ENCODE measurements at regions not wholly inside any gene's neighbourhood (a gene's known extent, or its start where the extent isn't known, plus 50 kb on each side); places are given as distances from the start of the nearest gene placed in this dataset.
"Not testable (repeated sequence)": the region's sequence is repeated elsewhere in the genome, so short reads cannot be mapped to it uniquely, and the experiment has no call there.

GRCh38 chr10:20486791-20487190 lies 410.3 kb downstream of the NEBL start:
- Mint-ChIP-seq H3K36me3 (peaks cover 3% of the 10 kb centered on the region), H3K27me3 (no peaks in the 10 kb centered on the region), H3K4me1 (ENCODE audit: low read depth in 2 of 2) (peaks cover under 1 to 1% of the 10 kb centered on the region in 2 donors), H3K9me3 (peaks cover under 1% of the 10 kb centered on the region), H3K27ac (no peak overlapping the region), H3K4me3 (no peak overlapping the region)
- DNase-seq (ENCODE audit: low spot score) (no peak), ATAC-seq (no peak)

DNA sequence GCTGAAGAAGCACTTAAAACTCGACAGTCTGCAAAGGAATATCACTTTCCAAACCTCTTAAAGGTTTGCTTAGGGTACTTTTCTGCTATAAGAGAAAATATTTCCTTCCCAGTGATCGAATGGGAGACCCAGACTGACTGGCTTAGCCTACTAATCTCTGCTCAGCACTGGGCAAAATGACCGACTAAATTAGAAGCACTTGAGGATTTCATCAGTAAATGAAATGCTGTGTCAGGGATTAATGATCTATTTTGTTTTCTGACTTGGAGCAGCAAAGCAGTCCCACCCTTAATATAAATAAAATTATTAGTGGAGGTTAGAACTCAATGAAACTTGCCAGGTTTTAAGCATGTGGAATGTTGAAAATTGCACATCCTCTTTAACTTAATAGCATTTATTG lies 411.6 kb downstream of the NEBL start:
- DNase-seq (ENCODE audit: low spot score) (no peak), ATAC-seq (no peak)
- Mint-ChIP-seq H3K36me3 (peaks cover 5% of the 10 kb centered on the region), H3K27ac (peak overlapping the region in 1 of 2 donors; percentile 12), H3K27me3 (no peaks in the 10 kb centered on the region), H3K4me1 (ENCODE audit: low read depth in 2 of 2) (peaks cover 6 to 8% of the 10 kb centered on the region in 2 donors), H3K4me3 (no peak overlapping the region), H3K9me3 (peaks cover 2% of the 10 kb centered on the region)

DNA sequence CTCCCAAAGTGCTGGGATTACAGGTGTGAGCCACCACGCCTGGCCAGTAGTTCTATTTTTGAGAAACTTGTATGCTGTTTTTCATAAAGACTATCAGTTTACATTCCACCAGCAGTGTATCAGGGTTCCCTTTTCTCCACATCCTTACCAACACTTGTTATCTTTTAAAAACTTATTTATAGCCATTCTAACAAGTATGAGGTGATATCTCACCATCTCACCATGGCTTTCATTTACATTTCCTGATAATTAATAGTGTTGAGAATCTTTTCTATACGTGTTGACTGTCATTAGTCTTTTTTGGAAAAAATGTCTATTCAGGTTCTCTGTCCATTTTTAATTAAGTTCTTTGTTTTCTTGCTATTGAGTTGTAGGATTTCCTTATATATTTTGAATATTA lies 416.1 kb downstream of the NEBL start:
- H3K4me1 Mint-ChIP-seq (ENCODE audit: low read depth in 2 of 2) = peaks cover 6 to 8% of the 10 kb centered on the region in 2 donors
- H3K4me3 Mint-ChIP-seq = no peak overlapping the region
- DNase-seq (ENCODE audit: low spot score) (no peak), ATAC-seq (no peak)
- peaks cover 5% of the 10 kb centered on the region for H3K36me3 Mint-ChIP-seq
- no peak overlapping the region for H3K27ac Mint-ChIP-seq
- H3K27me3 Mint-ChIP-seq = no peaks in the 10 kb centered on the region
- H3K9me3 Mint-ChIP-seq = peaks cover 7% of the 10 kb centered on the region

DNA sequence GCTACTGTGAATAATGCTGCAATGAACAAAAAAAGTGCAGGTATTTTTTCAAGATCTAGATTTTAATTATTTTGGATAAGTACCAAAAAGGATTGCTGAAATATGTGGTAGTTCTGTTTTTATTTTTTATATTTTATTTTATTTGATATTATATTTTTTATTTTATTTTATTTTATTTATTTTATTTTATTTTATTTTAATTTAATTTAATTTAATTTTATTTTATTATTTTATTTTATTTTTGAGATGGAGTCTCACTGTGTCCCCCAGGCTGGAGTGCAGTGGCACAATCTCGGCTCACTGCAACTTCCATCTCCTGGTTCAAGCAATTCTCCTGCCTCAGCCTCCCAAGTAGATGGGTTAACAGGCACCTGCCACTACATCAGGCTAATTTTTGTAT lies 416.5 kb downstream of the NEBL start:
- H3K27ac Mint-ChIP-seq; H3K27me3 Mint-ChIP-seq; DNase-seq (ENCODE audit: low spot score): not testable (repeated sequence)

GRCh38 chr10:20474064-20474463 lies 423.0 kb downstream of the NEBL start:
- no peak for DNase-seq (ENCODE audit: low spot score)
- Mint-ChIP-seq H3K9me3 (peaks cover 4% of the 10 kb centered on the region), H3K4me1 (ENCODE audit: low read depth in 2 of 2) (peaks cover 10 to 14% of the 10 kb centered on the region in 2 donors), H3K27me3 (no peaks in the 10 kb centered on the region), H3K27ac (peak overlapping the region in 1 of 2 donors; percentile 55), H3K4me3 (peak overlapping the region; percentile 43), H3K36me3 (no peaks in the 10 kb centered on the region)
- peak in 1 of 2 donors; percentile 69 for ATAC-seq

More for the DNA sequence above, 416.5 kb downstream of the NEBL start:
- not testable (repeated sequence) for H3K4me1 Mint-ChIP-seq (ENCODE audit: low read depth in 2 of 2); ATAC-seq; H3K9me3 Mint-ChIP-seq; H3K36me3 Mint-ChIP-seq; H3K4me3 Mint-ChIP-seq

DNA sequence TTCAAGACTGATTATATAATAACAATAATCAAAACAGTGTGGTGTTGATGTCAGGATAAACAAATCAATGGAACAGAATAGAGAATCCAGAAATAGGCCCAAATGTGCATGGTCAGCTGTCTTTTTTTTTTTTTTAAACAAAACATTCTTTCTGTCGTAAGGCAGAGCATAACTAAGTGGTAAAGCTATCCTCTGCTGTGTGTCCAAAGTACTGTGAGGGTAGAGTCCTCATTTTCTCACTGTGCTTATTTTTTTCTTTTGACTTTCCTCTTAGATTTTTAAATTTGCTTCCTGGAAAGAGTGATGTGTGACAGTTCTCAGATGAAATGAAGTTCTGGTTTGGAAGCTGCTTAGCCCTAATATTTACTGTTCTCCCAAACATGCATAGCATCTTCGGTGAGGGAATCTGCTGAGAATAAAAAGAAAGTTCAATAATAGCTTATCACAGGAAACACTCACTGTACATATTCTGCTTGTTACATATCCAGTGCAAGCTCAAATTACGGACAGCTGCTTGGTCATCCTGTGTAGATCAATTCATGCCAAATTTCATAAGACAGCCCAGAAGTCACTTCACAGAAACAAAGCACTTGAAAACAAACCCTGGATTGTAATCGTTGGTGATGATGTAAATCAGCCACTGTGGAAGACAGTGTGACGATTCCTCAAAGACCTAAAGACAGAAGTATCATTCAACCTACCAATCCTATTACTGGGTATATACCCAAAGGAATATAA lies 423.9 kb downstream of the NEBL start:
- Mint-ChIP-seq H3K4me3 (peak overlapping the region; percentile 43), H3K27ac (peak overlapping the region; percentile 19 to 55), H3K36me3 (no peaks in the 10 kb centered on the region), H3K9me3 (peaks cover 4% of the 10 kb centered on the region), H3K4me1 (ENCODE audit: low read depth in 2 of 2) (peaks cover 10 to 14% of the 10 kb centered on the region in 2 donors), H3K27me3 (no peaks in the 10 kb centered on the region)
- DNase-seq (ENCODE audit: low spot score) (no peak), ATAC-seq (no peak)

GRCh38 chr10:20466731-20467130 lies 430.4 kb downstream of the NEBL start:
- H3K27ac Mint-ChIP-seq = no peak overlapping the region
- H3K36me3 Mint-ChIP-seq = peaks cover 16% of the 10 kb centered on the region
- H3K9me3 Mint-ChIP-seq = peaks cover 11% of the 10 kb centered on the region
- H3K4me3 Mint-ChIP-seq = no peak overlapping the region
- H3K27me3 Mint-ChIP-seq = no peaks in the 10 kb centered on the region
- ATAC-seq (no peak), DNase-seq (ENCODE audit: low spot score) (no peak)
- no peaks in the 10 kb centered on the region for H3K4me1 Mint-ChIP-seq (ENCODE audit: low read depth in 2 of 2)

DNA sequence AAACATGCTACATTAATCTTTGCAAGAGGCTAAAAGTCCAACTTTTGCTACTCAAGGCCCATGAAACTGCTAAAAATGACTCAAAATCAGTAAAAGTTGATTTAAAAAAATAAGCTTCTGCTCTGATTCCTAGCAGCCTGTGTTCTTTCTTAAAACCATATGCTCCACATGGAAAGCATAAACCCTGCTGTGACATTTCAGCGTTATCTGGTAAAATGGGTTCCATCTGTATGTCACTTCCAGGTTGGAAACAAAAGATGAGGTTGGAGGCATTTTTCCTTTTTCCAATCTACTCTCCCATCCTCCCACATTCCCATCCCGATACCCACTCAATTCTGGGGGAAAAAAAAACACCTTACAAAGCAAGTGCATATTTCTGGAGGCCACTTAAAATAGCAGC lies 439.5 kb downstream of the NEBL start:
- ATAC-seq (no peak), DNase-seq (ENCODE audit: low spot score) (no peak)
- Mint-ChIP-seq H3K9me3 (peaks cover 8% of the 10 kb centered on the region), H3K27ac (no peak overlapping the region), H3K4me3 (no peak overlapping the region), H3K36me3 (peaks cover 5% of the 10 kb centered on the region), H3K27me3 (no peaks in the 10 kb centered on the region), H3K4me1 (ENCODE audit: low read depth in 2 of 2) (peaks cover 5% of the 10 kb centered on the region in 2 donors)

DNA sequence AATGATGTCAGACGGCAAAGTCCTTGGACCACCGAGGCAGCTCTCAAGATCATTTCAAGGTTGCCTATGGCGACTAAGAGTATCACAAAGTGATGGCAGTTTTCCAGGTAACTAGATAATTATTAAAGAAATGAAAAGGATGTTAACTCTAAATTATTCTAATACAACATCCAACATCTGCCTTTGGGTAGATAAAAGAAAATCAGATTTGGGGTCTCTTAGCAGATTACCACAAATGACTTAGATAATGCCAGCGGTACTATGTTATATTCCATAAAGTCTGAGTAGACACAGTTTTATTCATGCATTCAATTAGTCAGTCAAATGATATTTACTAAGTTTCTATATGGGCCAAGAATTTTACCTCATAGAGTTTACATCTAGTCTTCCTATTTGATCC lies 441.3 kb downstream of the NEBL start:
- Mint-ChIP-seq H3K4me3 (no peak overlapping the region), H3K9me3 (peaks cover 3% of the 10 kb centered on the region), H3K4me1 (ENCODE audit: low read depth in 2 of 2) (peaks cover 5% of the 10 kb centered on the region in 2 donors), H3K36me3 (no peaks in the 10 kb centered on the region), H3K27ac (no peak overlapping the region), H3K27me3 (no peaks in the 10 kb centered on the region)
- no peak for DNase-seq (ENCODE audit: low spot score)
- ATAC-seq = no peak

GRCh38 chr10:20454331-20454730 lies 442.8 kb downstream of the NEBL start:
- ATAC-seq (no peak), DNase-seq (ENCODE audit: low spot score) (no peak)
- no peaks in the 10 kb centered on the region for H3K27me3 Mint-ChIP-seq
- no peak overlapping the region for H3K27ac Mint-ChIP-seq
- no peak overlapping the region for H3K4me3 Mint-ChIP-seq
- peaks cover 5% of the 10 kb centered on the region in 2 donors for H3K4me1 Mint-ChIP-seq (ENCODE audit: low read depth in 2 of 2)
- no peaks in the 10 kb centered on the region for H3K36me3 Mint-ChIP-seq
- H3K9me3 Mint-ChIP-seq = no peaks in the 10 kb centered on the region

- Mint-ChIP-seq H3K27me3 (no peaks in the 10 kb centered on the region), H3K4me1 (ENCODE audit: low read depth in 2 of 2) (peaks cover 9 to 10% of the 10 kb centered on the region in 2 donors), H3K36me3 (peaks cover 4% of the 10 kb centered on the region), H3K4me3 (no peak overlapping the region), H3K27ac (no peak overlapping the region), H3K9me3 (no peaks in the 10 kb centered on the region)
- DNase-seq (ENCODE audit: low spot score) (no peak), ATAC-seq (no peak)
Measured at GRCh38 chr10:20446561-20447193, 450.4 kb downstream of the NEBL start.

GRCh38 chr10:20443094-20443493 lies 454.0 kb downstream of the NEBL start:
- H3K4me3 Mint-ChIP-seq = no peak overlapping the region
- H3K9me3 Mint-ChIP-seq = peaks cover 4% of the 10 kb centered on the region
- DNase-seq (ENCODE audit: low spot score) (no peak), ATAC-seq (no peak)
- H3K27me3 Mint-ChIP-seq = peaks cover 0 to 4% of the 10 kb centered on the region in 2 donors
- no peak overlapping the region for H3K27ac Mint-ChIP-seq
- peaks cover 25% of the 10 kb centered on the region for H3K36me3 Mint-ChIP-seq
- peaks cover 9 to 10% of the 10 kb centered on the region in 2 donors for H3K4me1 Mint-ChIP-seq (ENCODE audit: low read depth in 2 of 2)

DNA sequence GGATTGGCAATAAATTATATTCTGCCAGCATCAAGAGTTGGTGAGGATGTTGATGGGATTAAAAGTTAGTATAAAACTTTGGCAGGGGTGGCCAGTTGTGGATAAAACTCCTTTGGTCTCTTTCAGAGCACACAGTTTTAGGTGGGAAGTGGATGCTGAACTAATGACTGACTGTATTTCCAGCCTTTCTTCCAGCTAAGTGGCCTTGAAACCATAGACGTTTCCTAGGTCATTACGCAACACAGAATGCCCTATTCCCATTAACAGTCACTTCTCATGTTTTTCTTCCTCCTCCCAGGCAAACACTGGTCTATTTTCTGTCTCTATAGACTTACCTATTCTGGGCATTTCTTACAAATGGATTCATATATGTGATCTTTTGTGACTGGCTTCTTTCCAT lies 467.4 kb downstream of the NEBL start:
- no peak overlapping the region for H3K4me3 Mint-ChIP-seq
- ATAC-seq (no peak), DNase-seq (ENCODE audit: low spot score) (no peak)
- peaks cover 5% of the 10 kb centered on the region for H3K9me3 Mint-ChIP-seq
- peaks cover 0 to under 1% of the 10 kb centered on the region in 2 donors for H3K27me3 Mint-ChIP-seq
- H3K4me1 Mint-ChIP-seq (ENCODE audit: low read depth in 2 of 2) = peaks cover 0 to 9% of the 10 kb centered on the region in 2 donors
- H3K36me3 Mint-ChIP-seq = peaks cover 19% of the 10 kb centered on the region
- H3K27ac Mint-ChIP-seq = peak overlapping the region in 1 of 2 donors; percentile 76

- DNase-seq (ENCODE audit: low spot score) = no peak
- Mint-ChIP-seq H3K36me3 (peaks cover 29% of the 10 kb centered on the region), H3K27me3 (peaks cover 0 to 3% of the 10 kb centered on the region in 2 donors), H3K4me3 (no peak overlapping the region), H3K27ac (no peak overlapping the region), H3K4me1 (ENCODE audit: low read depth in 2 of 2) (peaks cover 0 to 8% of the 10 kb centered on the region in 2 donors), H3K9me3 (peaks cover 13% of the 10 kb centered on the region)
- no peak for ATAC-seq
Measured at GRCh38 chr10:20427821-20428220, 469.3 kb downstream of the NEBL start.
